Neural progenitor cell (in vitro differentiated cells): ENCODE measurements at regions not wholly inside any gene's neighbourhood (a gene's known extent, or its start where the extent isn't known, plus 50 kb on each side); places are given as distances from the start of the nearest gene placed in this dataset.

ENCODE experiments used
- CTCF ChIP-seq: fragments of 200-600 bp; sonication (generic); IDR thresholded peaks from 2 replicates; pipeline ENCODE4 v1.5.1; 2017; ENCODE audit warnings: antibody characterized with exemption, mild to moderate bottlenecking
- EZH2 ChIP-seq: fragments of 200-600 bp; sonication (generic); IDR thresholded peaks from 2 replicates; pipeline ENCODE4 v1.6.1; 2017; ENCODE audit warnings: antibody characterized with exemption, mild to moderate bottlenecking, moderate library complexity

DNA sequence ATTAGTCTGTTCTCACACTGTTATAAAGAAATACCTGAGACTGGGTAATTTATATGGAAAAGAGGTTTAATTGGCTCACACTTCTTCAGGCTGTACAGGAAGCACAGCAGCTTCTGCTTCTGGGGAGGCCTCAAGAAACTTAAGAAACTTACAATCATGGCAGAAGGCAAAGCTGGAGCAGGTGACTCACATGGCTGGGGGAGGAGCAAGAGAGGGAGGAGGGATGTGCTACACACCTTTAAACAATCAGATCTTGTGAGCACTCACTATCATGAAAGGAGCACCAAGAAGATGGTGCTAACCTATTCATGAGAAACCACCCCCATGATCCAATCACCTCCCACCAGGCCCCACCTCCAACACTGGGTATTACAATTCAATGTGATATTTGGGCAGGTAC is 381.6 kb downstream of the ETS1 start:
- TF ChIP-seq CTCF (no peak), EZH2 (no peak)
